ENCODE measurements at regions not wholly inside any gene's neighbourhood (a gene's known extent, or its start where the extent isn't known, plus 50 kb on each side); places are given as distances from the start of the nearest gene placed in this dataset.

GRCh38 chr15:75775296-75776064 lies 62.8 kb upstream of the CSPG4 start:
- TF ChIP-seq MYC (IDR thresholded peaks at IDR 0.05; ENCODE audit: low read depth, low read length), result no peak
- no peak for TF ChIP-seq CTCF (IDR thresholded peaks at IDR 0.05; ENCODE audit: extremely low read depth in 1 of 2, insufficient read depth in 1 of 2, low read depth in 1 of 2, low read length in 2 of 2)
- TF ChIP-seq POLR2A (IDR thresholded peaks at IDR 0.05; ENCODE audit: low read depth, low read length), result no peak
- no peak for TF ChIP-seq POLR2AphosphoS5 (IDR thresholded peaks at IDR 0.05; ENCODE audit: insufficient read depth, low read depth, low read length)

Data from endothelial cell of umbilical vein (primary cell).